SK-N-SH (cell line): ENCODE measurements at regions not wholly inside any gene's neighbourhood (a gene's known extent, or its start where the extent isn't known, plus 50 kb on each side); places are given as distances from the start of the nearest gene placed in this dataset.

Experiments
- CTCF ChIA-PET: fragments of 300-600, 350-600 bp; formaldehyde crosslinking; extraction: SDS; loops from one replicate; lab custom pipeline; 2021; lab: Yijun Ruan, JAX
- POLR2A ChIA-PET: fragments of 350-600 bp; sonication (Branson Sonifier 250); formaldehyde crosslinking; extraction: SDS; loops from one replicate; lab custom pipeline; 2020; ENCODE audit warnings: antibody characterized with exemption, inconsistent platforms; lab: Yijun Ruan, JAX
- DNase-seq: peaks from one replicate; pipeline ENCODE4 v3.0.0; 2012
- H2AFZ ChIP-seq: fragments of 200-600 bp; sonication (generic); 2 replicates; pipeline ENCODE4 v1.8.1; 2016; ENCODE audit warnings: antibody characterized with exemption, mild to moderate bottlenecking, low read depth
- H3F3A ChIP-seq: fragments of 200-600 bp; sonication (generic); replicated peaks from 2 replicates; pipeline ENCODE3; 2016; ENCODE audit warnings: antibody characterized with exemption, mild to moderate bottlenecking; ENCODE audit not compliant: insufficient read depth
- H3K27ac ChIP-seq, 2 experiments: fragments of 200-500 bp in 1 of 2; fragments of 200-600 bp in 1 of 2; sonication (Bioruptor generic) in 1 of 2; sonication (generic), shearing (Covaris generic) in 1 of 2; 2 replicates each; pipeline versions ENCODE4 v1.5.1 to v1.6.1; 2014 to 2016; ENCODE audit warnings: low read depth in 2 of 2, inconsistent platforms in 1 of 2, low read length in 1 of 2, mild to moderate bottlenecking in 1 of 2, mixed read lengths in 1 of 2
- H3K27me3 ChIP-seq: fragments of 200-600 bp; sonication (generic), shearing (Covaris generic); 2 replicates; pipeline ENCODE4 v1.6.1; 2016; ENCODE audit warnings: mixed run types; ENCODE audit not compliant: insufficient read depth
- H3K36me3 ChIP-seq, 2 experiments: fragments of 200-500 bp in 1 of 2; fragments of 200-600 bp in 1 of 2; sonication (Bioruptor generic) in 1 of 2; sonication (generic) in 1 of 2; replicated peaks in 1 of 2; 2 replicates each; pipeline versions ENCODE3 to v1.5.1; 2014 to 2016; ENCODE audit warnings: low read length in 1 of 2, mild to moderate bottlenecking in 1 of 2; ENCODE audit not compliant: insufficient read depth in 2 of 2, control insufficient read depth in 1 of 2
- H3K4me1 ChIP-seq, 2 experiments: fragments of 200-500 bp in 1 of 2; fragments of 200-600 bp in 1 of 2; sonication (Bioruptor generic) in 1 of 2; sonication (generic), shearing (Covaris generic) in 1 of 2; 2 replicates each; pipeline versions ENCODE4 v1.5.1 to v1.6.1; 2014 to 2016; ENCODE audit warnings: low read depth in 1 of 2, low read length in 1 of 2, mixed run types in 1 of 2; ENCODE audit not compliant: insufficient read depth in 2 of 2, control insufficient read depth in 1 of 2
- H3K4me2 ChIP-seq: fragments of 200-600 bp; sonication (generic), shearing (Covaris generic); 2 replicates; pipeline ENCODE4 v1.6.1; 2017; ENCODE audit warnings: mixed run types
- H3K4me3 ChIP-seq, 2 experiments: fragments of 200-500 bp in 1 of 2; fragments of 200-600 bp in 1 of 2; sonication (Bioruptor generic) in 1 of 2; sonication (generic), shearing (Covaris generic) in 1 of 2; 2 replicates each; pipeline versions ENCODE4 v1.5.1 to v1.8.1; 2014 to 2016; ENCODE audit warnings: low read depth in 2 of 2, inconsistent platforms in 1 of 2, low read length in 1 of 2, mild to moderate bottlenecking in 1 of 2, mixed read lengths in 1 of 2, moderate library complexity in 1 of 2
- H3K79me2 ChIP-seq: fragments of 200-600 bp; sonication (generic); 2 replicates; pipeline ENCODE4 v1.8.1; 2017; ENCODE audit warnings: mild to moderate bottlenecking; ENCODE audit not compliant: insufficient read depth
- H3K9ac ChIP-seq: fragments of 200-600 bp; sonication (generic); 2 replicates; pipeline ENCODE4 v1.6.1; 2017; ENCODE audit warnings: mixed run types
- H3K9me2 ChIP-seq: fragments of 200-600 bp; sonication (generic); 2 replicates; pipeline ENCODE4 v1.6.1; 2017; ENCODE audit warnings: mixed run types
- H3K9me3 ChIP-seq: fragments of 200-600 bp; sonication (generic); 2 replicates; pipeline ENCODE4 v1.6.1; 2017; ENCODE audit warnings: mixed run types, mild to moderate bottlenecking, moderate library complexity
- H4K20me1 ChIP-seq: fragments of 200-600 bp; sonication (generic); 2 replicates; pipeline ENCODE4 v1.6.1; 2017; ENCODE audit warnings: mild to moderate bottlenecking, mixed run types; ENCODE audit not compliant: insufficient read depth
- CHD2 ChIP-seq: fragments of 150-350 bp; IDR thresholded peaks from 2 replicates; pipeline ENCODE4 v1.6.1; 2018; ENCODE audit warnings: low read length; ENCODE audit not compliant: partially characterized antibody
- ELF1 ChIP-seq: IDR thresholded peaks from 2 replicates; pipeline ENCODE4 v1.4.0; 2012
- EP300 ChIP-seq, 2 experiments: IDR thresholded peaks; 2 replicates each; pipeline versions ENCODE4 v1.4.0 to v1.6.1; 2012; ENCODE audit warnings: borderline replicate concordance in 1 of 2, low read depth in 1 of 2, low read length in 1 of 2
- FOSL2 ChIP-seq: IDR thresholded peaks from 2 replicates; pipeline ENCODE4 v1.4.0; 2012; ENCODE audit warnings: low read depth, mild to moderate bottlenecking, moderate library complexity, borderline replicate concordance
- MEF2A ChIP-seq: IDR thresholded peaks from 2 replicates; pipeline ENCODE4 v1.4.0; 2012; ENCODE audit warnings: low read depth, borderline replicate concordance
- POLR2AphosphoS5 ChIP-seq: IDR thresholded peaks from 2 replicates; pipeline ENCODE4 v1.6.1; 2012; ENCODE audit warnings: low read depth, low read length
- SIN3A ChIP-seq: IDR thresholded peaks from 2 replicates; pipeline ENCODE4 v1.6.1; 2012; ENCODE audit warnings: low read depth, mild to moderate bottlenecking, low read length, moderate library complexity, borderline replicate concordance
- TAF1 ChIP-seq: IDR thresholded peaks from 2 replicates; pipeline ENCODE4 v1.6.1; 2012; ENCODE audit warnings: low read depth, mild to moderate bottlenecking, low read length, moderate library complexity, borderline replicate concordance
- TCF12 ChIP-seq: IDR thresholded peaks from 2 replicates; pipeline ENCODE4 v1.4.0; 2012
- TEAD4 ChIP-seq: IDR thresholded peaks from 2 replicates; pipeline ENCODE4 v1.4.0; 2012; ENCODE audit warnings: mild to moderate bottlenecking, borderline replicate concordance; ENCODE audit not compliant: insufficient read depth
- WGBS: methylation state at CpG from one replicate; pipeline ENCODE4 v1.1.6; 2017; ENCODE audit warnings: low lambda C conversion rate; 5-methylcytosine and 5-hydroxymethylcytosine counted together
- TF ChIP-seq, protein P1 (sequence below): IDR thresholded peaks from 2 replicates; pipeline ENCODE4 v1.6.1; 2012; ENCODE audit warnings: mild to moderate bottlenecking, low read depth, low read length, moderate library complexity
- TF ChIP-seq, protein P2 (sequence below): IDR thresholded peaks from 2 replicates; pipeline ENCODE4 v1.4.0; 2012; ENCODE audit warnings: low read depth, borderline replicate concordance
- TF ChIP-seq, protein P3 (sequence below): fragments of 200-600 bp; sonication (generic); IDR thresholded peaks from 2 replicates; pipeline ENCODE4 v1.6.1; 2017; ENCODE audit warnings: antibody characterized with exemption, mild to moderate bottlenecking, moderate library complexity
- TF ChIP-seq, protein P4 (sequence below): fragments of 150-350 bp; IDR thresholded peaks from 2 replicates; pipeline ENCODE4 v1.6.1; 2017; ENCODE audit warnings: antibody characterized with exemption, low read length, low read depth, borderline replicate concordance
- TF ChIP-seq, protein P5 (sequence below): IDR thresholded peaks from 2 replicates; pipeline ENCODE4 v1.4.0; 2012; ENCODE audit warnings: low read depth, borderline replicate concordance
- TF ChIP-seq, protein P6 (sequence below): IDR thresholded peaks from 2 replicates; pipeline ENCODE4 v1.4.0; 2012; ENCODE audit warnings: low read depth
- TF ChIP-seq, protein P7 (sequence below): IDR thresholded peaks from 2 replicates; pipeline ENCODE4; 2012

DNA sequence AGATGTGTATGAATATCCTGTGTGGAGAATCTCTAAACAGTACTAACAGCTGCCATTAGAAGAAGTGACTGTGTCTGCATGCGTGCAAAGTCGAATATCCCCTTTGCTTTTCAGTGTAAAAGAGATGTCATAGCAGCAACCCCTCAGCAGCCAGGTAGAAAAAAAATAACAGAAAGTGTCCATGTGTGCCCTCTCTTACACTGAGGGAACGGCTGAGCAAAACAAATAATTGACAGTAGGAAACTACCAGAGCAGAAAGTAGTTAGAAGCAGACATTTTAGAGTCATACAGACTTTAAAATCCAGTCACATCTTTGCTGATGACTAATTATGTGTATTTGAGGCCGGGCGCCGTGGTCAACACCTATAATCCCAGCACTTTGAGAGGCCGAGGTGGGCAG lies 370.8 kb downstream of the GPM6A start:
- CTCF ChIA-PET, result interaction anchor here (1.1 kb wide), 1 partner anchor 15 kb away, joined by 4 read pairs; no protein-coding TSS in a partner anchor
- Histone ChIP-seq H3K4me1 (no peaks in the 10 kb centered on the region), H3K79me2 (no peaks in the 10 kb centered on the region), H4K20me1 (no peaks in the 10 kb centered on the region), H3K27ac (no peak overlapping the region), H3K4me3 (no peak overlapping the region), H3K27me3 (no peaks in the 10 kb centered on the region), H3K36me3 (no peaks in the 10 kb centered on the region), H3F3A (no peaks in the 10 kb centered on the region), H3K4me2 (no peak overlapping the region), H3K9me3 (no peaks in the 10 kb centered on the region), H3K9me2 (no peaks in the 10 kb centered on the region), H2AFZ (no peak overlapping the region), H3K9ac (no peak overlapping the region)
- TF ChIP-seq, protein P1, sequence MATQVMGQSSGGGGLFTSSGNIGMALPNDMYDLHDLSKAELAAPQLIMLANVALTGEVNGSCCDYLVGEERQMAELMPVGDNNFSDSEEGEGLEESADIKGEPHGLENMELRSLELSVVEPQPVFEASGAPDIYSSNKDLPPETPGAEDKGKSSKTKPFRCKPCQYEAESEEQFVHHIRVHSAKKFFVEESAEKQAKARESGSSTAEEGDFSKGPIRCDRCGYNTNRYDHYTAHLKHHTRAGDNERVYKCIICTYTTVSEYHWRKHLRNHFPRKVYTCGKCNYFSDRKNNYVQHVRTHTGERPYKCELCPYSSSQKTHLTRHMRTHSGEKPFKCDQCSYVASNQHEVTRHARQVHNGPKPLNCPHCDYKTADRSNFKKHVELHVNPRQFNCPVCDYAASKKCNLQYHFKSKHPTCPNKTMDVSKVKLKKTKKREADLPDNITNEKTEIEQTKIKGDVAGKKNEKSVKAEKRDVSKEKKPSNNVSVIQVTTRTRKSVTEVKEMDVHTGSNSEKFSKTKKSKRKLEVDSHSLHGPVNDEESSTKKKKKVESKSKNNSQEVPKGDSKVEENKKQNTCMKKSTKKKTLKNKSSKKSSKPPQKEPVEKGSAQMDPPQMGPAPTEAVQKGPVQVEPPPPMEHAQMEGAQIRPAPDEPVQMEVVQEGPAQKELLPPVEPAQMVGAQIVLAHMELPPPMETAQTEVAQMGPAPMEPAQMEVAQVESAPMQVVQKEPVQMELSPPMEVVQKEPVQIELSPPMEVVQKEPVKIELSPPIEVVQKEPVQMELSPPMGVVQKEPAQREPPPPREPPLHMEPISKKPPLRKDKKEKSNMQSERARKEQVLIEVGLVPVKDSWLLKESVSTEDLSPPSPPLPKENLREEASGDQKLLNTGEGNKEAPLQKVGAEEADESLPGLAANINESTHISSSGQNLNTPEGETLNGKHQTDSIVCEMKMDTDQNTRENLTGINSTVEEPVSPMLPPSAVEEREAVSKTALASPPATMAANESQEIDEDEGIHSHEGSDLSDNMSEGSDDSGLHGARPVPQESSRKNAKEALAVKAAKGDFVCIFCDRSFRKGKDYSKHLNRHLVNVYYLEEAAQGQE, result no peak
- TF ChIP-seq, protein P2, sequence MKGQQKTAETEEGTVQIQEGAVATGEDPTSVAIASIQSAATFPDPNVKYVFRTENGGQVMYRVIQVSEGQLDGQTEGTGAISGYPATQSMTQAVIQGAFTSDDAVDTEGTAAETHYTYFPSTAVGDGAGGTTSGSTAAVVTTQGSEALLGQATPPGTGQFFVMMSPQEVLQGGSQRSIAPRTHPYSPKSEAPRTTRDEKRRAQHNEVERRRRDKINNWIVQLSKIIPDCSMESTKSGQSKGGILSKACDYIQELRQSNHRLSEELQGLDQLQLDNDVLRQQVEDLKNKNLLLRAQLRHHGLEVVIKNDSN, result no peak
- TF ChIP-seq TAF1, result no peak
- TF ChIP-seq, protein P3, sequence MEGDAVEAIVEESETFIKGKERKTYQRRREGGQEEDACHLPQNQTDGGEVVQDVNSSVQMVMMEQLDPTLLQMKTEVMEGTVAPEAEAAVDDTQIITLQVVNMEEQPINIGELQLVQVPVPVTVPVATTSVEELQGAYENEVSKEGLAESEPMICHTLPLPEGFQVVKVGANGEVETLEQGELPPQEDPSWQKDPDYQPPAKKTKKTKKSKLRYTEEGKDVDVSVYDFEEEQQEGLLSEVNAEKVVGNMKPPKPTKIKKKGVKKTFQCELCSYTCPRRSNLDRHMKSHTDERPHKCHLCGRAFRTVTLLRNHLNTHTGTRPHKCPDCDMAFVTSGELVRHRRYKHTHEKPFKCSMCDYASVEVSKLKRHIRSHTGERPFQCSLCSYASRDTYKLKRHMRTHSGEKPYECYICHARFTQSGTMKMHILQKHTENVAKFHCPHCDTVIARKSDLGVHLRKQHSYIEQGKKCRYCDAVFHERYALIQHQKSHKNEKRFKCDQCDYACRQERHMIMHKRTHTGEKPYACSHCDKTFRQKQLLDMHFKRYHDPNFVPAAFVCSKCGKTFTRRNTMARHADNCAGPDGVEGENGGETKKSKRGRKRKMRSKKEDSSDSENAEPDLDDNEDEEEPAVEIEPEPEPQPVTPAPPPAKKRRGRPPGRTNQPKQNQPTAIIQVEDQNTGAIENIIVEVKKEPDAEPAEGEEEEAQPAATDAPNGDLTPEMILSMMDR, result no peak
- no peak for TF ChIP-seq TCF12
- TF ChIP-seq, protein P4, sequence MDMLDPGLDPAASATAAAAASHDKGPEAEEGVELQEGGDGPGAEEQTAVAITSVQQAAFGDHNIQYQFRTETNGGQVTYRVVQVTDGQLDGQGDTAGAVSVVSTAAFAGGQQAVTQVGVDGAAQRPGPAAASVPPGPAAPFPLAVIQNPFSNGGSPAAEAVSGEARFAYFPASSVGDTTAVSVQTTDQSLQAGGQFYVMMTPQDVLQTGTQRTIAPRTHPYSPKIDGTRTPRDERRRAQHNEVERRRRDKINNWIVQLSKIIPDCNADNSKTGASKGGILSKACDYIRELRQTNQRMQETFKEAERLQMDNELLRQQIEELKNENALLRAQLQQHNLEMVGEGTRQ, result no peak
- TF ChIP-seq FOSL2, result no peak
- TF ChIP-seq CHD2, result no peak
- TF ChIP-seq ELF1, result no peak
- TF ChIP-seq, protein P5, sequence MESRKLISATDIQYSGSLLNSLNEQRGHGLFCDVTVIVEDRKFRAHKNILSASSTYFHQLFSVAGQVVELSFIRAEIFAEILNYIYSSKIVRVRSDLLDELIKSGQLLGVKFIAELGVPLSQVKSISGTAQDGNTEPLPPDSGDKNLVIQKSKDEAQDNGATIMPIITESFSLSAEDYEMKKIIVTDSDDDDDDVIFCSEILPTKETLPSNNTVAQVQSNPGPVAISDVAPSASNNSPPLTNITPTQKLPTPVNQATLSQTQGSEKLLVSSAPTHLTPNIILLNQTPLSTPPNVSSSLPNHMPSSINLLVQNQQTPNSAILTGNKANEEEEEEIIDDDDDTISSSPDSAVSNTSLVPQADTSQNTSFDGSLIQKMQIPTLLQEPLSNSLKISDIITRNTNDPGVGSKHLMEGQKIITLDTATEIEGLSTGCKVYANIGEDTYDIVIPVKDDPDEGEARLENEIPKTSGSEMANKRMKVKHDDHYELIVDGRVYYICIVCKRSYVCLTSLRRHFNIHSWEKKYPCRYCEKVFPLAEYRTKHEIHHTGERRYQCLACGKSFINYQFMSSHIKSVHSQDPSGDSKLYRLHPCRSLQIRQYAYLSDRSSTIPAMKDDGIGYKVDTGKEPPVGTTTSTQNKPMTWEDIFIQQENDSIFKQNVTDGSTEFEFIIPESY, result no peak
- TF ChIP-seq MEF2A, result no peak
- TF ChIP-seq TEAD4, result no peak
- TF ChIP-seq EP300 (IDR thresholded peaks at IDR 0.05; ENCODE audit: borderline replicate concordance in 1 of 2, low read depth in 1 of 2, low read length in 1 of 2), result no peak
- TF ChIP-seq, protein P6, sequence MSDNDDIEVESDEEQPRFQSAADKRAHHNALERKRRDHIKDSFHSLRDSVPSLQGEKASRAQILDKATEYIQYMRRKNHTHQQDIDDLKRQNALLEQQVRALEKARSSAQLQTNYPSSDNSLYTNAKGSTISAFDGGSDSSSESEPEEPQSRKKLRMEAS, result no peak
- no peak for TF ChIP-seq POLR2AphosphoS5
- TF ChIP-seq SIN3A, result no peak
- TF ChIP-seq, protein P7, sequence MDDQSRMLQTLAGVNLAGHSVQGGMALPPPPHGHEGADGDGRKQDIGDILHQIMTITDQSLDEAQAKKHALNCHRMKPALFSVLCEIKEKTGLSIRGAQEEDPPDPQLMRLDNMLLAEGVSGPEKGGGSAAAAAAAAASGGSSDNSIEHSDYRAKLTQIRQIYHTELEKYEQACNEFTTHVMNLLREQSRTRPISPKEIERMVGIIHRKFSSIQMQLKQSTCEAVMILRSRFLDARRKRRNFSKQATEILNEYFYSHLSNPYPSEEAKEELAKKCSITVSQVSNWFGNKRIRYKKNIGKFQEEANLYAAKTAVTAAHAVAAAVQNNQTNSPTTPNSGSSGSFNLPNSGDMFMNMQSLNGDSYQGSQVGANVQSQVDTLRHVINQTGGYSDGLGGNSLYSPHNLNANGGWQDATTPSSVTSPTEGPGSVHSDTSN, result no peak
- 48% methylated on average over 7 of the region's 7 CpGs for WGBS
- DNase-seq, result no peak
- POLR2A ChIA-PET, result no interaction called here
